AG09319 (cell line): ENCODE measurements at regions not wholly inside any gene's neighbourhood (a gene's known extent, or its start where the extent isn't known, plus 50 kb on each side); places are given as distances from the start of the nearest gene placed in this dataset.

Experiments used
- DNase-seq: peaks from one replicate; pipeline ENCODE4 v3.0.0-alpha.2; 2010; ENCODE audit warnings: low read depth; ENCODE audit errors: extremely low read depth
- TF ChIP-seq, protein P1 (sequence below): IDR thresholded peaks from 2 replicates; pipeline ENCODE4 v1.5.1; 2011; ENCODE audit warnings: low read depth, mild to moderate bottlenecking, inconsistent platforms, low read length, moderate library complexity

DNA sequence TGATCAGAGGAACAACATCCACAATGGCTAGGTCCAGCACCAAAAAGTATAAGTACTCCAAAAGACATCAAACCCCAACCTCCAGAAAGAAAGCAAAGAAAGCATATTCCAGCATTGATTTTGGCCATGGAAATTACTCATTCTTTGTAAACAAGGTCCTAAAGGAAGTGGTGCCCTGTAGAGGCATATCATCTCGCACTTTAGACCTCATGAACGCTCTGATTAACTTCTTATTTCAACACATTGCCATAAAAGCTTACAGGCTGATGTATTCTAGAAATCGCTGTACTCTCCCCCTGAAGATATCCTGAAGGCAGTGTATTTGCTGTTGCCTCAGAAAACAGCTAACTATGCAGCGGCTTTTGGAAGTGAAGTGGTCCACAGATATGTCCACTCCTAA lies 82.7 kb upstream of the TNPO1 start:
- no peak for DNase-seq
- TF ChIP-seq, protein P1, sequence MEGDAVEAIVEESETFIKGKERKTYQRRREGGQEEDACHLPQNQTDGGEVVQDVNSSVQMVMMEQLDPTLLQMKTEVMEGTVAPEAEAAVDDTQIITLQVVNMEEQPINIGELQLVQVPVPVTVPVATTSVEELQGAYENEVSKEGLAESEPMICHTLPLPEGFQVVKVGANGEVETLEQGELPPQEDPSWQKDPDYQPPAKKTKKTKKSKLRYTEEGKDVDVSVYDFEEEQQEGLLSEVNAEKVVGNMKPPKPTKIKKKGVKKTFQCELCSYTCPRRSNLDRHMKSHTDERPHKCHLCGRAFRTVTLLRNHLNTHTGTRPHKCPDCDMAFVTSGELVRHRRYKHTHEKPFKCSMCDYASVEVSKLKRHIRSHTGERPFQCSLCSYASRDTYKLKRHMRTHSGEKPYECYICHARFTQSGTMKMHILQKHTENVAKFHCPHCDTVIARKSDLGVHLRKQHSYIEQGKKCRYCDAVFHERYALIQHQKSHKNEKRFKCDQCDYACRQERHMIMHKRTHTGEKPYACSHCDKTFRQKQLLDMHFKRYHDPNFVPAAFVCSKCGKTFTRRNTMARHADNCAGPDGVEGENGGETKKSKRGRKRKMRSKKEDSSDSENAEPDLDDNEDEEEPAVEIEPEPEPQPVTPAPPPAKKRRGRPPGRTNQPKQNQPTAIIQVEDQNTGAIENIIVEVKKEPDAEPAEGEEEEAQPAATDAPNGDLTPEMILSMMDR = no peak

DNA sequence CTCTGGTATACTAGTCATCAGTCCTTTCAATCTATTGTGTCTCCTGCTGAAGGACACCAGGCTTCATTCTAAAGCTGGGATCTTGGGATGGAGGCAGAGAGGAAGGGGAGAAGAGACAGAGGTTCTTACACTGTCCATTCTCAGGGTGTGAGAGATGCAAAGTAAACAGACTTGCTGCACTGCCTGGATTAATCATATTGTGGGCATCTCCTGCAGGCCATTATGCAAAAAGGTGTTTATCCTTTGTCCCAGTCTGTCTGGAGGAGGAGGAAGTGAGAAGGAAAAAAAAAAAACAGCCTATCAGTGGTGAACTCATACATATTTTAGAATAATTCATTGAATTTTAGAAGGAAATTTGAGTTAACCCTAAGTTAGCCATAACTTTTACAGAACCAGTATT lies 92.9 kb upstream of the TNPO1 start:
- DNase-seq = no peak
- TF ChIP-seq, protein P1 = no peak

DNA sequence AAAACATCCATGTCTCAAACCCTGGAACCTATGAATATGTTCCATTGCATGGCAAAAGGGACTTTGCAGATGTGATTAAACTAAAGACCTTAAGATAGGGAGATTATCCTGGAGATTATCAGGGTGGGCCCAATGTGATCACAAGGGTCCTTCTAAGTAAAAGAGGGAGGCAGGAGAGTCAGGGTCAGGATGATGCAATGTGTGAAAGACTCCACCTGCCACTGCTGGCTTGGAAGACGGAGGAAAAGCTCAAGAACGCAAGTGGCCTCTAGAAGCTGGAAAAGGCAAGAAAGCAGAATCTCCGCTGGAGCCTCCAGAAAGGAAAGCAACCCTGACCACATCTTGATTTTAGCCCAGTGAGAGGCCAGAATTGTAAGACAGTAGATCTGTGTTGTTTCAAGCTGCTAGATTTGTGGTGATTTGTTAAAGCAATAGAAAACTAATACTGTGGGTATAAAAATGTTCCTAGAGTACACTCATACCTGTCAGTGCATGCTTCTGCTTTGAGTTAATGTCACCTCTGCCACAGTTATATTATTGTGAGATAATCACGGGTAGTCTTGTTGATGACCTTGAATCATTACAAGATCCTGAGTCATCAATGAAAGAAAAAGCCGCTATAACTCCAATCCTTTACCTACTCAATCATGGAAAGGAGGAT lies 93.5 kb upstream of the TNPO1 start:
- DNase-seq = no peak
- TF ChIP-seq, protein P1 = no peak

DNA sequence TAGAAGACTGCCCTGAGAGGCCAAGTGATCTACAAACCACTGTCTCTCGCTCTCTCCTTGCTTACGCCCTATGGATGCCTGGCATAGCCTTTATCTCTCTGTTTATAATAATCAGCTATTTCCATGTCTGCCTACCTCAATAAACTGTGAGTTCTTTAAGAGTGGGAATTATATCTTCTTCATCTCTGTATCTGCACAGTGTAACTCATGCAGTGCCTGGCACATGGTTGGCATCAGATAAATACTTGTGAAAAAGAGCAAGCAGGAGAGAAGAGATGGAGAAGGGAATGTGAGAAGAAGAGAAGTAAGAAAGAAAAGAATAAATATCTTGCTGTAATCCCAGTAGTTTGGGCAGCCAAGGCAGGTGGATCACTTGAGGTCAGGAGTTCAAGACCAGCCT lies 94.6 kb upstream of the TNPO1 start:
- DNase-seq = no peak
- TF ChIP-seq, protein P1 = no peak

DNA sequence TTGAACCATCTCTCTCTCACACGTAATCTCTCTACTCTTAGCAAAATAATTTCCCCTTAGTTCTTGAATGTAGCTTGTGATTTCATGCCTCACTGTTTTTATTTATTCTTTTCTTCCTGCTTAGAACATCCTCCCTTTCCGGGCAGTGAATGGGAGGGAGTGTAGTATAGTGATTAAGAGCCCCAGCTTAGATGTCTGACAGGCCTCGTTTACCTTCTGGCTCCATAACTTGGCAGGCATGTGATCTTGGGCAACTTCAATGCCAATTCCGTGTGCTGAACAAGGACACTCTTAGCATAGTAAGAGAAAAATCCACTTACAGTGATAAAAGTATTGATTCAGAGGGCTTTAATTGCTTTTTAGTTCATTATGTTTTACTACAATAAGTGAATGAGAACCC lies 96.3 kb upstream of the TNPO1 start:
- TF ChIP-seq, protein P1 = no peak
- no peak for DNase-seq

DNA sequence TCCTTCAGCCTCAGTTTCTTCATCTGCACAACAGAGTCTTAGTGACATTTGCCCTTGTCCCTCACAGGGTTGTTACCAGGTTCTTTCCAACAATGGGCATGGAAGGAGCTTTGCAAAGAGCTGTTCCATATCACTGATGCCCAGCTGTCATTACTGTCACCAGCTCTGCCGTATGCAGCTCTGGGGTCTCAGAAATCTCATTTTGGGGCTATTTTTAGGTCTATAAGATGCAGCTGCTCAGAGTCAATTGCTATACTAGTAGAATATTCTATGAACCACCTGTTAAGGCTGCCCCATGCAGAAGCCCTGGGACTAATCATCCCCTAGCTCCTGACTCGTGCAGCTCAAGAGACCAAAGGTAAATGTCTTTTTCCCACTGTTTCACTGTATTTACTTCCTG lies 105.1 kb upstream of the TNPO1 start:
- TF ChIP-seq, protein P1 = no peak
- no peak for DNase-seq

DNA sequence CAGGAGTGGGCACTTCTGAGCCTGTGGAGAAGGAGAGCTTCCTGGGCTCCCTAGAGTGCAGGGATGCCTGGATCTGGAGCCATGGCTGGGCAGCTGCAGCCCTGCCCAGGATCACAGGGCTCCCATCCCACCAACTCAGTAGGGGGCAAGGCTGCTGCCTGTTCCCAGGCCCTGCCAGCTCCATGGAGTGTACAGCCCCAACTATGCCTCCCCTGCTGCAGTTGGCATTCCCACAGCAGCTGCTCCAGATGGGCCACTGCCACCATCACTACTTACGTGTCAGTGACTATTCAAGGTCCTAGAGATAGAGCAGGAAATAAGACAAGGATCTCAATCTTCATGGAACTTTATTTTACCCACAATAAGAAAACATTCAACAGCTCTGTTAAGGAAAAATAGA lies 107.1 kb upstream of the TNPO1 start:
- DNase-seq = no peak
- TF ChIP-seq, protein P1 = no peak
